Head of caudate nucleus (tissue), 42 donors: ENCODE measurements at regions not wholly inside any gene's neighbourhood (a gene's known extent, or its start where the extent isn't known, plus 50 kb on each side); places are given as distances from the start of the nearest gene placed in this dataset.
"Not testable (repeated sequence)": the region's sequence is repeated elsewhere in the genome, so short reads cannot be mapped to it uniquely, and the experiment has no call there.

Source experiments
- DNase-seq, 42 donors: peaks; one replicate each; pipeline versions ENCODE4 v3.0.0 to v3.0.0-alpha.2; 2020 to 2021; ENCODE audit warnings: mixed read lengths in 7 of 42
- intact Hi-C: fragments of 100-400 bp; cut with DNase I; formaldehyde crosslinking; loops from one replicate; pipeline ENCODE4 v1.15.0; 2022

GRCh38 chr4:110869114-110869513, 246.2 kb upstream of the PITX2 start:
- DNase-seq = no peak
- intact Hi-C loops = no loop called here

GRCh38 chr4:110869862-110870572, 247.1 kb upstream of the PITX2 start:
- DNase-seq = no peak
- intact Hi-C loops = no loop called here

- intact Hi-C loops, DNase-seq: not testable (repeated sequence)
These were observed 253.3 kb upstream of the PITX2 start for GRCh38 chr4:110876214-110876613.

- no peak for DNase-seq
- intact Hi-C loops = no loop called here
These were observed 254.0 kb upstream of the PITX2 start for GRCh38 chr4:110876866-110877265.

GRCh38 chr4:110877778-110878370, 255.0 kb upstream of the PITX2 start:
- intact Hi-C loops = no loop called here
- DNase-seq = no peak

GRCh38 chr4:110878413-110878812, 255.5 kb upstream of the PITX2 start:
- DNase-seq = no peak

GRCh38 chr4:110878956-110879355, 256.1 kb upstream of the PITX2 start:
- DNase-seq = no peak
- intact Hi-C loops = no loop called here

More at GRCh38 chr4:110878413-110878812, 255.5 kb upstream of the PITX2 start:
- intact Hi-C loops = no loop called here

GRCh38 chr4:110886270-110886669, 263.4 kb upstream of the PITX2 start:
- intact Hi-C loops = no loop called here
- no peak for DNase-seq

GRCh38 chr4:110886856-110887255, 264.0 kb upstream of the PITX2 start:
- DNase-seq = no peak
- intact Hi-C loops = no loop called here

- DNase-seq = no peak
- intact Hi-C loops = no loop called here
These were observed 274.9 kb upstream of the PITX2 start for GRCh38 chr4:110897784-110898183.

- intact Hi-C loops = no loop called here
These were observed 275.4 kb upstream of the PITX2 start for GRCh38 chr4:110898290-110898689.

GRCh38 chr4:110900213-110900769, 277.4 kb upstream of the PITX2 start:
- no peak for DNase-seq
- intact Hi-C loops = no loop called here

More at GRCh38 chr4:110898290-110898689, 275.4 kb upstream of the PITX2 start:
- DNase-seq = no peak

GRCh38 chr4:110902500-110902899, 279.6 kb upstream of the PITX2 start:
- intact Hi-C loops = no loop called here
- no peak for DNase-seq

- intact Hi-C loops = no loop called here
- no peak for DNase-seq
These were observed 281.7 kb upstream of the PITX2 start for GRCh38 chr4:110904435-110905065.

- DNase-seq = no peak
- intact Hi-C loops = no loop called here
These were observed 282.5 kb upstream of the PITX2 start for GRCh38 chr4:110905367-110905766.

GRCh38 chr4:110907801-110908313, 285.0 kb upstream of the PITX2 start:
- intact Hi-C loops = no loop called here
- DNase-seq = no peak

- intact Hi-C loops = no loop called here
- peak in 26 of 42 donors; percentile 1 to 60 (median 21) for DNase-seq
These were observed 291.9 kb upstream of the PITX2 start for GRCh38 chr4:110914791-110915190.

GRCh38 chr4:110915301-110915700, 292.4 kb upstream of the PITX2 start:
- intact Hi-C loops = no loop called here
- peak in 4 of 42 donors; percentile 13 to 37 (median 16) for DNase-seq

- intact Hi-C loops = no loop called here
- peak in 6 of 42 donors; percentile 12 to 42 (median 25) for DNase-seq
These were observed 293.6 kb upstream of the PITX2 start for GRCh38 chr4:110916505-110916904.

- intact Hi-C loops = no loop called here
- no peak for DNase-seq
These were observed 295.0 kb upstream of the PITX2 start for GRCh38 chr4:110917835-110918234.
